Neural progenitor cell (in vitro differentiated cells): ENCODE measurements at regions not wholly inside any gene's neighbourhood (a gene's known extent, or its start where the extent isn't known, plus 50 kb on each side); places are given as distances from the start of the nearest gene placed in this dataset.

Experiments
- DNase-seq: peaks from one replicate; pipeline ENCODE4 v3.0.0-alpha.2; 2016; ENCODE audit warnings: low spot score
- H2AFZ ChIP-seq: fragments of 200-600 bp; sonication (generic); replicated peaks from 2 replicates; pipeline ENCODE4 v1.6.1; 2016; ENCODE audit warnings: antibody characterized with exemption
- H3F3A ChIP-seq: fragments of 200-600 bp; sonication (generic); 2 replicates; pipeline ENCODE4 v1.6.1; 2016; ENCODE audit warnings: antibody characterized with exemption, low read depth
- H3K27ac ChIP-seq: fragments of 200-600 bp; sonication (generic); 2 replicates; pipeline ENCODE4 v1.5.1; 2016; ENCODE audit warnings: mild to moderate bottlenecking
- H3K27me3 ChIP-seq: fragments of 200-600 bp; sonication (generic); 2 replicates; pipeline ENCODE4 v1.6.1; 2016; ENCODE audit warnings: mild to moderate bottlenecking, moderate library complexity
- H3K36me3 ChIP-seq: fragments of 200-600 bp; sonication (generic); 2 replicates; pipeline ENCODE4 v1.5.1; 2016
- H3K4me1 ChIP-seq: fragments of 200-600 bp; sonication (generic); 2 replicates; pipeline ENCODE4 v1.6.1; 2016; ENCODE audit warnings: mixed run types
- H3K4me2 ChIP-seq: fragments of 200-600 bp; sonication (generic); 2 replicates; pipeline ENCODE4 v1.6.1; 2016
- H3K4me3 ChIP-seq: fragments of 200-600 bp; sonication (generic); 2 replicates; pipeline ENCODE4 v1.5.1; 2016
- H3K79me2 ChIP-seq: fragments of 200-600 bp; sonication (generic); 2 replicates; pipeline ENCODE4 v1.6.1; 2016; ENCODE audit warnings: low read depth
- H3K9ac ChIP-seq: fragments of 200-600 bp; sonication (generic); 2 replicates; pipeline ENCODE4 v1.6.1; 2016
- H3K9me3 ChIP-seq: fragments of 200-600 bp; sonication (generic); 2 replicates; pipeline ENCODE4 v1.5.1; 2016; ENCODE audit warnings: low read depth
- H4K20me1 ChIP-seq: fragments of 200-600 bp; sonication (generic); 2 replicates; pipeline ENCODE4 v1.6.1; 2016; ENCODE audit warnings: low read depth
- H3K27ac Mint-ChIP-seq: 3 replicates; pipeline ENCODE4 v1.8.0; 2021; ENCODE audit warnings: mixed read lengths
- H3K27me3 Mint-ChIP-seq: 2 replicates; pipeline ENCODE4 v1.8.0; 2022; ENCODE audit warnings: low read depth, mild to moderate bottlenecking, inconsistent platforms, moderate library complexity, mixed read lengths; ENCODE audit not compliant: insufficient read depth
- H3K36me3 Mint-ChIP-seq: 3 replicates; pipeline ENCODE4 v1.8.0; 2021; ENCODE audit warnings: mixed read lengths
- H3K4me1 Mint-ChIP-seq: 3 replicates; pipeline ENCODE4 v1.8.0; 2021; ENCODE audit warnings: mixed read lengths
- H3K4me3 Mint-ChIP-seq: 3 replicates; pipeline ENCODE4 v1.8.0; 2021; ENCODE audit warnings: mild to moderate bottlenecking, moderate library complexity, mixed read lengths
- H3K9me3 Mint-ChIP-seq: 3 replicates; pipeline ENCODE4 v1.8.0; 2020; ENCODE audit warnings: mixed read lengths
- EZH2 ChIP-seq: fragments of 200-600 bp; sonication (generic); IDR thresholded peaks from 2 replicates; pipeline ENCODE4 v1.6.1; 2017; ENCODE audit warnings: antibody characterized with exemption, mild to moderate bottlenecking, moderate library complexity
- EZH2phosphoT487 ChIP-seq: fragments of 200-600 bp; sonication (generic); IDR thresholded peaks from 2 replicates; pipeline ENCODE4 v1.6.1; 2017; ENCODE audit warnings: antibody characterized with exemption
- TF ChIP-seq, protein P1 (sequence below): fragments of 200-600 bp; sonication (generic); IDR thresholded peaks from 2 replicates; pipeline ENCODE4 v1.5.1; 2017; ENCODE audit warnings: antibody characterized with exemption, mild to moderate bottlenecking

DNA sequence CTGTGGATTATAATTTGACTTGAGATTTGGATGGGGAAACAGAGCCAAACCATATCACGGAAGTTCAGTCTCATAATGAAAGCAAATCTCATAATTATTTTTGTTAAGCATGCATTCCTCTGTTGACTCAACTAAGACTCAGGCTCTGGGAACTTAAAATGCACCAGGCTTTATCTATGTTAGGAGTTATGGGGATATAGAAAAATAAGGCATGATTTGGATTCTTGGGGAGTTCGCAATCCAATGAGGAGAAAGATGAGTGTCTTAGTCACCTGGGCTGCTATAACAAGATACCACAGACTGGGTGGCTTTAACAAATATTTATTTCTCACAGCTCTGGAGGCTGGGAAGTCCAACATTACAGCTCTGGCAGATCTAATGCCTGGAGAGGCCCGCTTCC, 89.4 kb upstream of the TJP1 start:
- no peaks in the 10 kb centered on the region for H3K79me2 ChIP-seq
- DNase-seq, result no peak
- Mint-ChIP-seq H3K4me3 (no peak overlapping the region), H3K36me3 (no peaks in the 10 kb centered on the region), H3K27ac (no peak overlapping the region), H3K9me3 (peaks cover 6% of the 10 kb centered on the region), H3K27me3 (peaks cover 7% of the 10 kb centered on the region), H3K4me1 (peaks cover 27% of the 10 kb centered on the region)
- H3K27ac ChIP-seq, result no peak overlapping the region
- no peaks in the 10 kb centered on the region for H3F3A ChIP-seq
- no peak overlapping the region for H3K9ac ChIP-seq
- H3K27me3 ChIP-seq, result no peaks in the 10 kb centered on the region
- TF ChIP-seq EZH2phosphoT487, result no peak
- no peak for TF ChIP-seq EZH2
- TF ChIP-seq, protein P1, sequence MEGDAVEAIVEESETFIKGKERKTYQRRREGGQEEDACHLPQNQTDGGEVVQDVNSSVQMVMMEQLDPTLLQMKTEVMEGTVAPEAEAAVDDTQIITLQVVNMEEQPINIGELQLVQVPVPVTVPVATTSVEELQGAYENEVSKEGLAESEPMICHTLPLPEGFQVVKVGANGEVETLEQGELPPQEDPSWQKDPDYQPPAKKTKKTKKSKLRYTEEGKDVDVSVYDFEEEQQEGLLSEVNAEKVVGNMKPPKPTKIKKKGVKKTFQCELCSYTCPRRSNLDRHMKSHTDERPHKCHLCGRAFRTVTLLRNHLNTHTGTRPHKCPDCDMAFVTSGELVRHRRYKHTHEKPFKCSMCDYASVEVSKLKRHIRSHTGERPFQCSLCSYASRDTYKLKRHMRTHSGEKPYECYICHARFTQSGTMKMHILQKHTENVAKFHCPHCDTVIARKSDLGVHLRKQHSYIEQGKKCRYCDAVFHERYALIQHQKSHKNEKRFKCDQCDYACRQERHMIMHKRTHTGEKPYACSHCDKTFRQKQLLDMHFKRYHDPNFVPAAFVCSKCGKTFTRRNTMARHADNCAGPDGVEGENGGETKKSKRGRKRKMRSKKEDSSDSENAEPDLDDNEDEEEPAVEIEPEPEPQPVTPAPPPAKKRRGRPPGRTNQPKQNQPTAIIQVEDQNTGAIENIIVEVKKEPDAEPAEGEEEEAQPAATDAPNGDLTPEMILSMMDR, result no peak
- no peak overlapping the region for H3K4me2 ChIP-seq
- no peak overlapping the region for H3K4me3 ChIP-seq
- H3K36me3 ChIP-seq, result no peaks in the 10 kb centered on the region
- H4K20me1 ChIP-seq, result no peaks in the 10 kb centered on the region
- H3K9me3 ChIP-seq, result peaks cover 8% of the 10 kb centered on the region
- peaks cover 9% of the 10 kb centered on the region for H3K4me1 ChIP-seq
- no peak overlapping the region for H2AFZ ChIP-seq

DNA sequence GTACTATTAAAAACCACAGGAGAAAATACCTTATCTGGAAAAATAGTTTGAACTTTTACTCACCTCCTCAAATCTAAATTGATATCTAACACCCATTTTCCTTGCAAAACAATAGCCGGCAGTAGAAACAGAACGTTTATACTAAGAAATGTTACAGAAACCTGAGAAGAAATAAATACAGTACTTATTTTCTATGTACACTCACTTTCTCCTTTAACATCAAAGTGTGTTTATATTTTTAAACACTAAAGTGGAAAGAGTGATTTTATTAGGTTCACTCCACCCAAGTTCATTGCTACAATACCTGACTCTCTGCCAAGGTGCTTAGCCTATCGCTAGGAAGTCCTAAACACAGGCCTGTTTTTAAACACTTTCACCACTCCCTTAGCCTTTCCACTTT, 87.8 kb upstream of the TJP1 start:
- Histone ChIP-seq H3K9me3 (peaks cover 8% of the 10 kb centered on the region), H3K9ac (no peak overlapping the region), H3K4me2 (no peak overlapping the region), H3F3A (no peaks in the 10 kb centered on the region), H3K4me3 (no peak overlapping the region), H3K27ac (no peak overlapping the region), H2AFZ (no peak overlapping the region), H3K4me1 (peaks cover 9% of the 10 kb centered on the region), H4K20me1 (no peaks in the 10 kb centered on the region), H3K27me3 (no peaks in the 10 kb centered on the region), H3K36me3 (no peaks in the 10 kb centered on the region), H3K79me2 (no peaks in the 10 kb centered on the region)
- no peak for DNase-seq
- peaks cover 35% of the 10 kb centered on the region for H3K4me1 Mint-ChIP-seq
- no peak overlapping the region for H3K27ac Mint-ChIP-seq
- H3K9me3 Mint-ChIP-seq, result peaks cover 6% of the 10 kb centered on the region
- no peak overlapping the region for H3K4me3 Mint-ChIP-seq
- no peaks in the 10 kb centered on the region for H3K36me3 Mint-ChIP-seq
- peaks cover 7% of the 10 kb centered on the region for H3K27me3 Mint-ChIP-seq
- TF ChIP-seq, protein P1, result no peak
- TF ChIP-seq EZH2 (no peak), EZH2phosphoT487 (no peak)

GRCh38 chr15:29904757-29905417, 82.6 kb upstream of the TJP1 start:
- no peaks in the 10 kb centered on the region for H3K79me2 ChIP-seq
- DNase-seq, result no peak
- no peak overlapping the region for H3K4me3 Mint-ChIP-seq
- H3K27me3 ChIP-seq, result no peaks in the 10 kb centered on the region
- peak overlapping the region; percentile 60 for H2AFZ ChIP-seq
- H4K20me1 ChIP-seq, result no peaks in the 10 kb centered on the region
- no peak overlapping the region for H3K27ac Mint-ChIP-seq
- no peak overlapping the region for H3K4me2 ChIP-seq
- H3K9ac ChIP-seq, result no peak overlapping the region
- H3K4me1 Mint-ChIP-seq, result peaks cover 19% of the 10 kb centered on the region
- no peak overlapping the region for H3K27ac ChIP-seq
- peaks cover 9% of the 10 kb centered on the region for H3K4me1 ChIP-seq
- H3K36me3 ChIP-seq, result no peaks in the 10 kb centered on the region
- H3K4me3 ChIP-seq, result no peak overlapping the region
- no peaks in the 10 kb centered on the region for H3K9me3 Mint-ChIP-seq
- TF ChIP-seq EZH2, result no peak
- TF ChIP-seq, protein P1, result no peak
- no peak for TF ChIP-seq EZH2phosphoT487
- H3F3A ChIP-seq, result peaks cover 9% of the 10 kb centered on the region
- H3K9me3 ChIP-seq, result no peaks in the 10 kb centered on the region
- no peaks in the 10 kb centered on the region for H3K36me3 Mint-ChIP-seq
- no peaks in the 10 kb centered on the region for H3K27me3 Mint-ChIP-seq
